ENCODE measurements at regions not wholly inside any gene's neighbourhood (a gene's known extent, or its start where the extent isn't known, plus 50 kb on each side); places are given as distances from the start of the nearest gene placed in this dataset.
"Not testable (repeated sequence)": the region's sequence is repeated elsewhere in the genome, so short reads cannot be mapped to it uniquely, and the experiment has no call there.

- no peak for DNase-seq
Measured at GRCh38 chr14:105700622-105701288, 174.4 kb downstream of the TMEM121 start.

GRCh38 chr14:105701456-105702274, 175.3 kb downstream of the TMEM121 start:
- DNase-seq: no peak

- DNase-seq: no peak
Measured at GRCh38 chr14:105702275-105702817, 176.0 kb downstream of the TMEM121 start.

- not testable (repeated sequence) for DNase-seq
Measured at GRCh38 chr14:105703044-105703665, 176.8 kb downstream of the TMEM121 start.

GRCh38 chr14:105704091-105704490, 177.7 kb downstream of the TMEM121 start:
- not testable (repeated sequence) for DNase-seq

- DNase-seq: not testable (repeated sequence)
Measured at GRCh38 chr14:105704492-105704891, 178.1 kb downstream of the TMEM121 start.

GRCh38 chr14:105705512-105705861, 179.1 kb downstream of the TMEM121 start:
- not testable (repeated sequence) for DNase-seq

- not testable (repeated sequence) for DNase-seq
Measured at GRCh38 chr14:105705862-105706700, 179.7 kb downstream of the TMEM121 start.

- DNase-seq: not testable (repeated sequence)
Measured at GRCh38 chr14:105706701-105707019, 180.3 kb downstream of the TMEM121 start.

GRCh38 chr14:105707099-105707498, 180.7 kb downstream of the TMEM121 start:
- not testable (repeated sequence) for DNase-seq

GRCh38 chr14:105707723-105708151, 181.4 kb downstream of the TMEM121 start:
- not testable (repeated sequence) for DNase-seq

GRCh38 chr14:105708251-105709134, 182.1 kb downstream of the TMEM121 start:
- not testable (repeated sequence) for DNase-seq

GRCh38 chr14:105709281-105710118, 183.1 kb downstream of the TMEM121 start:
- no peak for DNase-seq

- DNase-seq: no peak
Measured at GRCh38 chr14:105710119-105711043, 184.0 kb downstream of the TMEM121 start.

- no peak for DNase-seq
Measured at GRCh38 chr14:105711044-105711620, 184.7 kb downstream of the TMEM121 start.

GRCh38 chr14:105711841-105712460, 185.6 kb downstream of the TMEM121 start:
- DNase-seq: no peak

- DNase-seq: not testable (repeated sequence)
Measured at GRCh38 chr14:105712670-105713069, 186.3 kb downstream of the TMEM121 start.

GRCh38 chr14:105713160-105713559, 186.8 kb downstream of the TMEM121 start:
- not testable (repeated sequence) for DNase-seq
